ENCODE measurements at regions not wholly inside any gene's neighbourhood (a gene's known extent, or its start where the extent isn't known, plus 50 kb on each side); places are given as distances from the start of the nearest gene placed in this dataset.

- TF ChIP-seq EZH2phosphoT487 (IDR thresholded peaks at IDR 0.05; ENCODE audit: borderline replicate concordance, low read depth, low read length) (no peak), CTCF (conservative IDR thresholded peaks at IDR 0.05; ENCODE audit: low read length) (no peak)
These were observed 155.0 kb downstream of the TEX29 start for GRCh38 chr13:111475488-111475887.
